GM06990 (cell line): ENCODE measurements at regions not wholly inside any gene's neighbourhood (a gene's known extent, or its start where the extent isn't known, plus 50 kb on each side); places are given as distances from the start of the nearest gene placed in this dataset.

Experiments
- DNase-seq: peaks from one replicate; pipeline ENCODE4 v3.0.0-alpha.2; 2011; ENCODE audit not compliant: insufficient read length; ENCODE audit errors: extremely low read depth
- H3K27me3 ChIP-seq: replicated peaks from 2 replicates; pipeline ENCODE4 v1.6.0; 2011; ENCODE audit warnings: low read length; ENCODE audit not compliant: control insufficient read depth, insufficient read depth
- H3K36me3 ChIP-seq: 2 replicates; pipeline ENCODE4 v1.5.1; 2011; ENCODE audit warnings: low read length; ENCODE audit not compliant: control insufficient read depth, insufficient read depth
- H3K4me3 ChIP-seq: replicated peaks from 2 replicates; pipeline ENCODE4 v1.5.1; 2011; ENCODE audit warnings: low read depth, mild to moderate bottlenecking, control low read depth, low read length
- CTCF ChIP-seq: IDR thresholded peaks from 2 replicates; pipeline ENCODE4 v1.5.1; 2011; ENCODE audit warnings: low read length, control low read depth, mild to moderate bottlenecking, inconsistent platforms; ENCODE audit not compliant: insufficient read depth, poor library complexity, severe bottlenecking

DNA sequence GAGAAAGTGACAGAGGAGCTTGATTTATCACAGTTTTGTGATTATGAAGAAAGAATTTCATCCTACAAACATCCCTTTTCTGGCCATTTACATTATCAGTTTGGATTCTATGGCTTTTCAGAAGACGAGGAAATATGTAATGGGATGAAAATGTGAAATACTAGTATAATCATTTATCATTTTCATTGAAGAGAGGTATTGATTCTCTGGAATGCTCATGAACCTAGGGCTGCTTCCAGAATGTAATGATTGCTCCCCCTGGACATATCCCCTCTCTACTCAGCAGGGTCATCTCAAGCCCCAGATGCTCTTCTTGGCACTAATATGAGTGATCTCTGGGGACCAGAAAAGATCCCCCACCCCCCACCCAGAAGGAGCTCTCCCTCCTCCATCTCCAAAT, 106.7 kb upstream of the ZNF618 start:
- Histone ChIP-seq H3K36me3 (no peaks in the 10 kb centered on the region), H3K4me3 (no peak overlapping the region), H3K27me3 (no peaks in the 10 kb centered on the region)
- no peak for DNase-seq
- no peak for TF ChIP-seq CTCF

GRCh38 chr9:113770396-113770795, 105.7 kb upstream of the ZNF618 start:
- TF ChIP-seq CTCF: no peak
- H3K27me3 ChIP-seq: no peaks in the 10 kb centered on the region; the same call in 1 of the 2 replicates
- DNase-seq: no peak
- H3K4me3 ChIP-seq: no peak overlapping the region
- H3K36me3 ChIP-seq: no peaks in the 10 kb centered on the region

DNA sequence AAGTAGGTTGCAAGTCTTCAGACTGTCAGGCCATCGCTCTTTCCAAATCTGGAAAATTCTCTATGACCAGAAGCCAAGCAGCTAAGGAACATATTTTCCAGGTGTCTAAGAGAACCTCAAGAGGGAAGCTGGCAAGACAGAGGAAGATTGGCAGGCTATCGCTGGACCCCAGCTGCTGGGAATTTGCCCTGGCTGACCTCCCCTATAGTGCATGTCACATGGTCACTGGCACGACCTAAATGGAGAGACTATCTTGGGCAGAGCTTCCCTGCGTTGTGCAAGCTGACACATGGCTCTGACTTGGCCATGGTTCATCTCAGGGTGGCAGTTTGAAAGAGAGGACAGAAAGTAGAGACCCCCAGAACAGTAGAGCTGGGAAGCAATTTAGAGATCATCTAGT, 104.9 kb upstream of the ZNF618 start:
- H3K4me3 ChIP-seq: no peak overlapping the region
- TF ChIP-seq CTCF: no peak
- H3K36me3 ChIP-seq: no peaks in the 10 kb centered on the region
- no peaks in the 10 kb centered on the region; the same call in 1 of the 2 replicates for H3K27me3 ChIP-seq
- DNase-seq: no peak

DNA sequence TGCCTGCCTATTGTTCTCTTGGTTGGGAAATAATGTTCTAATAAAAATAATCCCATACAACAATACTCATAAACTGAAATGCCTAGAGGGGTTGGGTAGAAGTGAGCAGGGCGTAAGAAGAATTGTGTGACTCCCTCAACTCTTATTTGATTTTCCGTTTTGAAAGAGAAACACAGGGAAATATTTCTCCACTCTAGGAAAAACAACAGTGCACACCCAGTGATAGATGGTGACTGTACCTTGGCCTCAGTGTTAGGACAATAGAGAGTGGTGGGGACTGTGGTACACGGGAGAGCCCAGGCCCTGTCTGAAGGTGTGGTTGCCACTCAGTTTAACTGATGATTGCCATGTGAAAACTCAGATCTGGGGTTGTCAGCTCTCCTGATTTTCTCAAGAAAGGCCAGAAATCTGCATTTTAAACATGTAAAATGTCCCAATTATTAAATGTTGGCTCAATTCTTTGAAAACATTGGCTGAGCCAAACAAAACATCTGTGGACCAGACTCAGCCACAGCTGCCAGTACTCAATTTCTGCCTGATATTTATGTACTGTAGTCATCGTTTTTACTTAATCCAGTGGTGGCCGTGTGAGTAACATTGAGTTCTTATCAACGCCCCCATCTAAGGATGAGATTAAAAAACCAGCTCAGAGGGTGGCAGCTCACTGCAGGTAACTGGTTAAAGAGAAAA, 103.8 kb upstream of the ZNF618 start:
- no peak for TF ChIP-seq CTCF
- Histone ChIP-seq H3K27me3 (no peaks in the 10 kb centered on the region; the same call in 1 of the 2 replicates), H3K4me3 (no peak overlapping the region), H3K36me3 (no peaks in the 10 kb centered on the region)
- no peak for DNase-seq

GRCh38 chr9:113774963-113775362, 101.1 kb upstream of the ZNF618 start:
- no peaks in the 10 kb centered on the region; the same call in 1 of the 2 replicates for H3K27me3 ChIP-seq
- H3K36me3 ChIP-seq: no peaks in the 10 kb centered on the region
- TF ChIP-seq CTCF: no peak
- no peak for DNase-seq
- H3K4me3 ChIP-seq: no peak overlapping the region

- Histone ChIP-seq H3K4me3 (no peak overlapping the region), H3K27me3 (no peaks in the 10 kb centered on the region; the same call in 1 of the 2 replicates), H3K36me3 (no peaks in the 10 kb centered on the region)
- DNase-seq: no peak
- no peak for TF ChIP-seq CTCF
These were observed 100.4 kb upstream of the ZNF618 start for GRCh38 chr9:113775749-113776148.
